ENCODE measurements at regions not wholly inside any gene's neighbourhood (a gene's known extent, or its start where the extent isn't known, plus 50 kb on each side); places are given as distances from the start of the nearest gene placed in this dataset.

DNA sequence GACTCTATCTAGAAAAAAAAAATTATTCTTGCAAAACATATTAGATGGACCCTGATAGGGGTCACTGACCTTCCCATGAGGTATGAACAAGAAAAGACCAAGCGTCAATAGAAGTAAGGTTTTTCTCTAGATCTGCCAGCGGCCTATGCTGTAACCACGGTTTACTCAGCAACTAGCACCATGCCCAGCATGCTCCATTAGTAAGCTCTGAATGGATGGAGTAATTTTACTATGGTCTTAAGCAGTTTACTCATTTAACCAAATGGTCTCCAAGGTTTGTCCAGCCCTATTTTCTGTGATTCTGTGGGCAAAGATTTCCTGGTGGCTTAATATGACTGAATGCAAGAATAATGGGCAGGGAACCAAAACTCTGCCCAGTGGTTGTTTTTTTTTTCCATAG lies 113.9 kb downstream of the ADSS2 start:
- TF ChIP-seq, protein P1, sequence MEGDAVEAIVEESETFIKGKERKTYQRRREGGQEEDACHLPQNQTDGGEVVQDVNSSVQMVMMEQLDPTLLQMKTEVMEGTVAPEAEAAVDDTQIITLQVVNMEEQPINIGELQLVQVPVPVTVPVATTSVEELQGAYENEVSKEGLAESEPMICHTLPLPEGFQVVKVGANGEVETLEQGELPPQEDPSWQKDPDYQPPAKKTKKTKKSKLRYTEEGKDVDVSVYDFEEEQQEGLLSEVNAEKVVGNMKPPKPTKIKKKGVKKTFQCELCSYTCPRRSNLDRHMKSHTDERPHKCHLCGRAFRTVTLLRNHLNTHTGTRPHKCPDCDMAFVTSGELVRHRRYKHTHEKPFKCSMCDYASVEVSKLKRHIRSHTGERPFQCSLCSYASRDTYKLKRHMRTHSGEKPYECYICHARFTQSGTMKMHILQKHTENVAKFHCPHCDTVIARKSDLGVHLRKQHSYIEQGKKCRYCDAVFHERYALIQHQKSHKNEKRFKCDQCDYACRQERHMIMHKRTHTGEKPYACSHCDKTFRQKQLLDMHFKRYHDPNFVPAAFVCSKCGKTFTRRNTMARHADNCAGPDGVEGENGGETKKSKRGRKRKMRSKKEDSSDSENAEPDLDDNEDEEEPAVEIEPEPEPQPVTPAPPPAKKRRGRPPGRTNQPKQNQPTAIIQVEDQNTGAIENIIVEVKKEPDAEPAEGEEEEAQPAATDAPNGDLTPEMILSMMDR (conservative IDR thresholded peaks at IDR 0.05), result no peak
- no peak for TF ChIP-seq EZH2 (IDR thresholded peaks at IDR 0.05; ENCODE audit: low read depth)

All from PC-9 (cell line).